SK-N-SH (cell line): ENCODE measurements at regions not wholly inside any gene's neighbourhood (a gene's known extent, or its start where the extent isn't known, plus 50 kb on each side); places are given as distances from the start of the nearest gene placed in this dataset.

Experiments used
- CTCF ChIA-PET: fragments of 300-600, 350-600 bp; formaldehyde crosslinking; extraction: SDS; loops from one replicate; lab custom pipeline; 2021; lab: Yijun Ruan, JAX
- POLR2A ChIA-PET: fragments of 350-600 bp; sonication (Branson Sonifier 250); formaldehyde crosslinking; extraction: SDS; loops from one replicate; lab custom pipeline; 2020; ENCODE audit warnings: antibody characterized with exemption, inconsistent platforms; lab: Yijun Ruan, JAX
- DNase-seq: peaks from one replicate; pipeline ENCODE4 v3.0.0; 2012
- H2AFZ ChIP-seq: fragments of 200-600 bp; sonication (generic); 2 replicates; pipeline ENCODE4 v1.8.1; 2016; ENCODE audit warnings: antibody characterized with exemption, mild to moderate bottlenecking, low read depth
- H3F3A ChIP-seq: fragments of 200-600 bp; sonication (generic); replicated peaks from 2 replicates; pipeline ENCODE3; 2016; ENCODE audit warnings: antibody characterized with exemption, mild to moderate bottlenecking; ENCODE audit not compliant: insufficient read depth
- H3K27ac ChIP-seq, 2 experiments: fragments of 200-500 bp in 1 of 2; fragments of 200-600 bp in 1 of 2; sonication (Bioruptor generic) in 1 of 2; sonication (generic), shearing (Covaris generic) in 1 of 2; 2 replicates each; pipeline versions ENCODE4 v1.5.1 to v1.6.1; 2014 to 2016; ENCODE audit warnings: low read depth in 2 of 2, inconsistent platforms in 1 of 2, low read length in 1 of 2, mild to moderate bottlenecking in 1 of 2, mixed read lengths in 1 of 2
- H3K27me3 ChIP-seq: fragments of 200-600 bp; sonication (generic), shearing (Covaris generic); 2 replicates; pipeline ENCODE4 v1.6.1; 2016; ENCODE audit warnings: mixed run types; ENCODE audit not compliant: insufficient read depth
- H3K36me3 ChIP-seq, 2 experiments: fragments of 200-500 bp in 1 of 2; fragments of 200-600 bp in 1 of 2; sonication (Bioruptor generic) in 1 of 2; sonication (generic) in 1 of 2; replicated peaks in 1 of 2; 2 replicates each; pipeline versions ENCODE3 to v1.5.1; 2014 to 2016; ENCODE audit warnings: low read length in 1 of 2, mild to moderate bottlenecking in 1 of 2; ENCODE audit not compliant: insufficient read depth in 2 of 2, control insufficient read depth in 1 of 2
- H3K4me1 ChIP-seq, 2 experiments: fragments of 200-500 bp in 1 of 2; fragments of 200-600 bp in 1 of 2; sonication (Bioruptor generic) in 1 of 2; sonication (generic), shearing (Covaris generic) in 1 of 2; 2 replicates each; pipeline versions ENCODE4 v1.5.1 to v1.6.1; 2014 to 2016; ENCODE audit warnings: low read depth in 1 of 2, low read length in 1 of 2, mixed run types in 1 of 2; ENCODE audit not compliant: insufficient read depth in 2 of 2, control insufficient read depth in 1 of 2
- H3K4me2 ChIP-seq: fragments of 200-600 bp; sonication (generic), shearing (Covaris generic); 2 replicates; pipeline ENCODE4 v1.6.1; 2017; ENCODE audit warnings: mixed run types
- H3K4me3 ChIP-seq, 2 experiments: fragments of 200-500 bp in 1 of 2; fragments of 200-600 bp in 1 of 2; sonication (Bioruptor generic) in 1 of 2; sonication (generic), shearing (Covaris generic) in 1 of 2; 2 replicates each; pipeline versions ENCODE4 v1.5.1 to v1.8.1; 2014 to 2016; ENCODE audit warnings: low read depth in 2 of 2, inconsistent platforms in 1 of 2, low read length in 1 of 2, mild to moderate bottlenecking in 1 of 2, mixed read lengths in 1 of 2, moderate library complexity in 1 of 2
- H3K79me2 ChIP-seq: fragments of 200-600 bp; sonication (generic); 2 replicates; pipeline ENCODE4 v1.8.1; 2017; ENCODE audit warnings: mild to moderate bottlenecking; ENCODE audit not compliant: insufficient read depth
- H3K9ac ChIP-seq: fragments of 200-600 bp; sonication (generic); 2 replicates; pipeline ENCODE4 v1.6.1; 2017; ENCODE audit warnings: mixed run types
- H3K9me2 ChIP-seq: fragments of 200-600 bp; sonication (generic); 2 replicates; pipeline ENCODE4 v1.6.1; 2017; ENCODE audit warnings: mixed run types
- H3K9me3 ChIP-seq: fragments of 200-600 bp; sonication (generic); 2 replicates; pipeline ENCODE4 v1.6.1; 2017; ENCODE audit warnings: mixed run types, mild to moderate bottlenecking, moderate library complexity
- H4K20me1 ChIP-seq: fragments of 200-600 bp; sonication (generic); 2 replicates; pipeline ENCODE4 v1.6.1; 2017; ENCODE audit warnings: mild to moderate bottlenecking, mixed run types; ENCODE audit not compliant: insufficient read depth
- FOXM1 ChIP-seq: IDR thresholded peaks from 2 replicates; pipeline ENCODE4 v1.4.0; 2012; ENCODE audit warnings: low read depth, mild to moderate bottlenecking
- GABPA ChIP-seq: IDR thresholded peaks from 2 replicates; pipeline ENCODE4 v1.4.0; 2012; ENCODE audit warnings: low read depth, mild to moderate bottlenecking
- POLR2AphosphoS5 ChIP-seq: IDR thresholded peaks from 2 replicates; pipeline ENCODE4 v1.6.1; 2012; ENCODE audit warnings: low read depth, low read length
- RAD21 ChIP-seq: IDR thresholded peaks from 2 replicates; pipeline ENCODE4 v1.6.1; 2012; ENCODE audit warnings: mild to moderate bottlenecking, low read length
- WGBS: methylation state at CpG from one replicate; pipeline ENCODE4 v1.1.6; 2017; ENCODE audit warnings: low lambda C conversion rate; 5-methylcytosine and 5-hydroxymethylcytosine counted together
- TF ChIP-seq, protein P1 (sequence below): IDR thresholded peaks from 2 replicates; pipeline ENCODE4; 2012
- TF ChIP-seq, protein P2 (sequence below): IDR thresholded peaks from 2 replicates; pipeline ENCODE4 v1.4.0; 2012; ENCODE audit warnings: low read depth
- TF ChIP-seq, protein P3 (sequence below): fragments of 150-350 bp; IDR thresholded peaks from 2 replicates; pipeline ENCODE4 v1.6.1; 2016; ENCODE audit warnings: mild to moderate bottlenecking, low read depth, low read length
- TF ChIP-seq, protein P4 (sequence below): IDR thresholded peaks from 2 replicates; pipeline ENCODE4 v1.4.0; 2012; ENCODE audit warnings: low read depth, borderline replicate concordance

DNA sequence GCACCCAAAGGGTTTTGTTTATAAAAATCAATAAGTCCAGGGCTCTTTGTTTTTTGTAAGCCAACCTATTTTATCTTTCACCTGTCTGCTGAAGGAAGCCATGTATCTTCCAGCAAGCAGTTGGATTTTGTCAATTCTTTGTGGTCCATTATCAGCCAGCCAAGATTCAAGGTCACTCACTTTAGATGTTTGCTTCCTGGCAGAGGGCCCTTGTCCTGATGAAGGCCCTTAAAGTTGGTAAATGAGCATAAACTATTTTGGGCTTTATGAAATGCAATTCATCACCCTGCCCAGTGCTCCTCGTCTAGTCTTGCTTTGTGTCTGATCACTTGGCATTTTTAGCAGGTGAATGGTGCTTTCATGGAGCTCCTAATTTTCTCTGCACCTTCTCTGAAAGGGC is 1004.2 kb downstream of the GRID1 start:
- CTCF ChIA-PET = no interaction called here
- POLR2A ChIA-PET = no interaction called here
- Histone ChIP-seq H3K9me3 (no peaks in the 10 kb centered on the region), H3K4me1 (no peaks in the 10 kb centered on the region), H2AFZ (no peak overlapping the region), H3K27me3 (no peaks in the 10 kb centered on the region), H3K36me3 (no peaks in the 10 kb centered on the region), H3K9ac (no peak overlapping the region), H3K9me2 (no peaks in the 10 kb centered on the region), H3F3A (no peaks in the 10 kb centered on the region), H3K79me2 (no peaks in the 10 kb centered on the region), H4K20me1 (no peaks in the 10 kb centered on the region), H3K4me3 (no peak overlapping the region), H3K27ac (no peak overlapping the region), H3K4me2 (no peak overlapping the region)
- DNase-seq = no peak
- no peak for TF ChIP-seq RAD21
- TF ChIP-seq, protein P1, sequence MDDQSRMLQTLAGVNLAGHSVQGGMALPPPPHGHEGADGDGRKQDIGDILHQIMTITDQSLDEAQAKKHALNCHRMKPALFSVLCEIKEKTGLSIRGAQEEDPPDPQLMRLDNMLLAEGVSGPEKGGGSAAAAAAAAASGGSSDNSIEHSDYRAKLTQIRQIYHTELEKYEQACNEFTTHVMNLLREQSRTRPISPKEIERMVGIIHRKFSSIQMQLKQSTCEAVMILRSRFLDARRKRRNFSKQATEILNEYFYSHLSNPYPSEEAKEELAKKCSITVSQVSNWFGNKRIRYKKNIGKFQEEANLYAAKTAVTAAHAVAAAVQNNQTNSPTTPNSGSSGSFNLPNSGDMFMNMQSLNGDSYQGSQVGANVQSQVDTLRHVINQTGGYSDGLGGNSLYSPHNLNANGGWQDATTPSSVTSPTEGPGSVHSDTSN = no peak
- TF ChIP-seq FOXM1 = no peak
- TF ChIP-seq, protein P2, sequence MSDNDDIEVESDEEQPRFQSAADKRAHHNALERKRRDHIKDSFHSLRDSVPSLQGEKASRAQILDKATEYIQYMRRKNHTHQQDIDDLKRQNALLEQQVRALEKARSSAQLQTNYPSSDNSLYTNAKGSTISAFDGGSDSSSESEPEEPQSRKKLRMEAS = no peak
- no peak for TF ChIP-seq GABPA
- TF ChIP-seq, protein P3, sequence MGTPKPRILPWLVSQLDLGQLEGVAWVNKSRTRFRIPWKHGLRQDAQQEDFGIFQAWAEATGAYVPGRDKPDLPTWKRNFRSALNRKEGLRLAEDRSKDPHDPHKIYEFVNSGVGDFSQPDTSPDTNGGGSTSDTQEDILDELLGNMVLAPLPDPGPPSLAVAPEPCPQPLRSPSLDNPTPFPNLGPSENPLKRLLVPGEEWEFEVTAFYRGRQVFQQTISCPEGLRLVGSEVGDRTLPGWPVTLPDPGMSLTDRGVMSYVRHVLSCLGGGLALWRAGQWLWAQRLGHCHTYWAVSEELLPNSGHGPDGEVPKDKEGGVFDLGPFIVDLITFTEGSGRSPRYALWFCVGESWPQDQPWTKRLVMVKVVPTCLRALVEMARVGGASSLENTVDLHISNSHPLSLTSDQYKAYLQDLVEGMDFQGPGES = no peak
- TF ChIP-seq, protein P4, sequence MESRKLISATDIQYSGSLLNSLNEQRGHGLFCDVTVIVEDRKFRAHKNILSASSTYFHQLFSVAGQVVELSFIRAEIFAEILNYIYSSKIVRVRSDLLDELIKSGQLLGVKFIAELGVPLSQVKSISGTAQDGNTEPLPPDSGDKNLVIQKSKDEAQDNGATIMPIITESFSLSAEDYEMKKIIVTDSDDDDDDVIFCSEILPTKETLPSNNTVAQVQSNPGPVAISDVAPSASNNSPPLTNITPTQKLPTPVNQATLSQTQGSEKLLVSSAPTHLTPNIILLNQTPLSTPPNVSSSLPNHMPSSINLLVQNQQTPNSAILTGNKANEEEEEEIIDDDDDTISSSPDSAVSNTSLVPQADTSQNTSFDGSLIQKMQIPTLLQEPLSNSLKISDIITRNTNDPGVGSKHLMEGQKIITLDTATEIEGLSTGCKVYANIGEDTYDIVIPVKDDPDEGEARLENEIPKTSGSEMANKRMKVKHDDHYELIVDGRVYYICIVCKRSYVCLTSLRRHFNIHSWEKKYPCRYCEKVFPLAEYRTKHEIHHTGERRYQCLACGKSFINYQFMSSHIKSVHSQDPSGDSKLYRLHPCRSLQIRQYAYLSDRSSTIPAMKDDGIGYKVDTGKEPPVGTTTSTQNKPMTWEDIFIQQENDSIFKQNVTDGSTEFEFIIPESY = no peak
- 19% methylated on average over 1 of the region's 1 CpG for WGBS

DNA sequence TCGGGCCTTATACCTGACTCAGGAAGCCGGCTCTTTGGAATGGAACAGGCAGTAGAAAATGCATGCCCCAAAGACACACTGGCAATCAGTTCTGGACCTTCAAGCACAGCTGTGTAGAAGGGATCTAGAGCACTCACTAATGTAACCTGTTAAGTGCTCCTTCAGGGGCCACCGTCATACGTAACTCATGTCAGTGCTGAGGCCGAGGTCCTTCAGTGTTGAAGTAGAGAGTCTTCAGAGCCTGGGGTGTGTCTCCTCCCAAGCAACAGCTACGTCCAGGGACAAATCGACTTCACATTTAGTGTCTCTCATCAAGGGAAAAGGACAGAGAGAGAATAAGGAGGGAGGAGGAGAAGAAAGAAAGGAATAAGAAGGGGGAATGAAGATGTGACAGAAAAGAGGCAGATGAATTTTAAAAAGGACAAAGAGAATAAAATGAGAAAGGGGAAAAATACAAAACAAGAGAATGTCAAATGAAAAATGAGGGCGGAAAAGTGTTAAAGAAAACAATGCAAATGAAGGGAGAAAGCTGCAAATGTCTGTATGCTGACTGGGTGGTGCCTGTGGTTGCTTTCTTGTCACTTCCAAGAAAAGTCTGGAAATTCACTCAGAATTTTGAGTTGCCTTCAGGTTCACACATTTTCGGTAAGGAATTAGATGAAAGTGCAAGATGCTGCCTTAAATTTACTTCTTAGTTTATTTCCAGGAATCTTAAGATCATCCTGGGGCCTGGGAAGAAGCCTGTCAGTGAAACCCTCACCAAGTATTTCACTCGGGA is 989.4 kb downstream of the GRID1 start:
- no peak overlapping the region for H3K9ac ChIP-seq
- H3K27ac ChIP-seq = no peak overlapping the region
- no peaks in the 10 kb centered on the region for H3K36me3 ChIP-seq
- ChIA-PET CTCF (no interaction called here), POLR2A (no interaction called here)
- no peaks in the 10 kb centered on the region for H3F3A ChIP-seq
- no peak overlapping the region for H3K4me3 ChIP-seq
- H4K20me1 ChIP-seq = no peaks in the 10 kb centered on the region
- no peak overlapping the region for H3K4me2 ChIP-seq
- no peak for TF ChIP-seq POLR2AphosphoS5
- TF ChIP-seq, protein P4 = no peak
- TF ChIP-seq, protein P2 = no peak
- TF ChIP-seq, all 33 proteins: peak for 0
- Histone ChIP-seq H3K4me1 (no peaks in the 10 kb centered on the region), H3K9me2 (no peaks in the 10 kb centered on the region), H3K27me3 (no peaks in the 10 kb centered on the region), H3K79me2 (no peaks in the 10 kb centered on the region), H3K9me3 (no peaks in the 10 kb centered on the region; the same call in 1 of the 2 replicates), H2AFZ (no peak overlapping the region)
- WGBS = 20% methylated on average over 10 of the region's 10 CpGs
- DNase-seq = no peak
